ENCODE measurements at regions not wholly inside any gene's neighbourhood (a gene's known extent, or its start where the extent isn't known, plus 50 kb on each side); places are given as distances from the start of the nearest gene placed in this dataset.

DNA sequence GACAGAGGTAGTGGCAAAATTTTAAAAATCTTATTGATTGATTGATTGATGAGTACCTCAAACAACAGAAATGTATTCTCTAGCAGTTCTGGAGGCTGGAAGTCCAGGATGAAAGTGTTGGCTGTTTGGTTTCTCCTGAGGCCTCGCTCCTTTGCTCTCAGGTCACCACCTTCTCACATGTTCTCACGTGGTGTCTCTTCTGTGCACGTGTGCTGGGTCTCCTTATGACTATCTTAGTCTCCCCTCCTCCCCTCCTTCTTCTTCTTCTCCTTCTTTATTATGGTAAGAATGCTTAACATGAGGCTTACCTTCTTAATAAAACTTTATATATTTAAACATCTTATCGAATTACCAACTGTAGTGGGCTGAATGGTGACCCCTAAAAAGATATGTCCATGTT is 446.0 kb upstream of the SPHKAP start:
- H3K4me1 ChIP-seq (ENCODE audit: control insufficient read depth, insufficient read depth, low read depth, low read length) = no peaks in the 10 kb centered on the region
- no peak for DNase-seq
- no peak overlapping the region for H3K23ac ChIP-seq (ENCODE audit: low read length in 2 of 2)
- H3K79me1 ChIP-seq (replicated peaks; ENCODE audit: low read length, poor library complexity, severe bottlenecking) = no peaks in the 10 kb centered on the region
- no peak overlapping the region for H4K91ac ChIP-seq (ENCODE audit: low read length)
- WGBS = 60% methylated on average over 1 of the region's 4 CpGs
- H3K4ac ChIP-seq (ENCODE audit: low read depth in 1 of 2, low read length in 2 of 2) = no peak overlapping the region
- no peaks in the 10 kb centered on the region for H3K9me3 ChIP-seq (ENCODE audit: control insufficient read depth, low read length)
- H2BK120ac ChIP-seq (ENCODE audit: low read depth, low read length) = no peak overlapping the region
- H2AK5ac ChIP-seq (ENCODE audit: low read length, severe bottlenecking) = no peak overlapping the region
- no peak overlapping the region for H3K14ac ChIP-seq (ENCODE audit: low read length in 2 of 2)
- H3K9ac ChIP-seq (ENCODE audit: low read length) = no peak overlapping the region
- no peak overlapping the region for H3K4me2 ChIP-seq (ENCODE audit: low read length, poor library complexity, severe bottlenecking)
- H3K18ac ChIP-seq (ENCODE audit: low read depth in 1 of 2, low read length in 2 of 2) = no peak overlapping the region
- no peak overlapping the region for H3K4me3 ChIP-seq (ENCODE audit: insufficient read depth in 1 of 2, low read depth in 1 of 2, low read length in 2 of 2)
- H3K27ac ChIP-seq (ENCODE audit: low read length, poor library complexity, severe bottlenecking) = no peak overlapping the region
- no peaks in the 10 kb centered on the region for H3K36me3 ChIP-seq (ENCODE audit: control insufficient read depth in 1 of 2, insufficient read depth in 2 of 2, low read depth in 1 of 2, low read length in 2 of 2)
- H3K27me3 ChIP-seq (ENCODE audit: control insufficient read depth in 1 of 2, insufficient read depth in 1 of 2, low read length in 2 of 2) = no peaks in the 10 kb centered on the region
- H2BK15ac ChIP-seq (ENCODE audit: low read depth, poor library complexity, severe bottlenecking) = no peak overlapping the region
- H4K8ac ChIP-seq (ENCODE audit: low read length) = no peak overlapping the region
- H2BK12ac ChIP-seq (ENCODE audit: low read length in 2 of 2) = no peak overlapping the region
- no peak overlapping the region for H2BK5ac ChIP-seq (ENCODE audit: low read depth, low read length, poor library complexity, severe bottlenecking)
- H2AFZ ChIP-seq (ENCODE audit: low read depth, low read length) = no peak overlapping the region

DNA sequence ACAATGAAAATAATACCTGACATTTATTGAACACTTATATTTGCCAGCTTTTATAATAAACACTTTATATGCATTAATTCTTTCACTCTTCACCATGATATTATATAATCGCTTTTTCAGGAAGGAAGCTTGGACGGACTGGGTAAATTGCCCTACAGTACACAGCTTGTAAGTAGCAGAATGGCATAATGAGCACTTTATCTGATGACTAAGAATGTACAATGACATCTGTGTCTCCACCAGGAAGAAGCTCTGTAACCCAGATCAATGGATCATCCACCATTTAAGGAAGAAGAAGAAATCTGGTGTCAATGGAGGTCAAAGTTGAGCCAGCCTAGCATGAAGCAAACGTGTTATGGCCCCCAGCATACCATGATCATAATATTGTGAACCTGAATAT is 444.0 kb upstream of the SPHKAP start:
- Histone ChIP-seq H3K4me1 (ENCODE audit: control insufficient read depth, insufficient read depth, low read depth, low read length) (no peaks in the 10 kb centered on the region), H3K4me3 (ENCODE audit: insufficient read depth in 1 of 2, low read depth in 1 of 2, low read length in 2 of 2) (no peak overlapping the region), H3K14ac (ENCODE audit: low read length in 2 of 2) (no peak overlapping the region), H3K27me3 (ENCODE audit: control insufficient read depth in 1 of 2, insufficient read depth in 1 of 2, low read length in 2 of 2) (no peaks in the 10 kb centered on the region), H3K36me3 (ENCODE audit: control insufficient read depth in 1 of 2, insufficient read depth in 2 of 2, low read depth in 1 of 2, low read length in 2 of 2) (no peaks in the 10 kb centered on the region), H3K9me3 (ENCODE audit: control insufficient read depth, low read length) (no peaks in the 10 kb centered on the region), H3K79me1 (replicated peaks; ENCODE audit: low read length, poor library complexity, severe bottlenecking) (no peaks in the 10 kb centered on the region), H4K91ac (ENCODE audit: low read length) (no peak overlapping the region), H2BK15ac (ENCODE audit: low read depth, poor library complexity, severe bottlenecking) (no peak overlapping the region), H3K27ac (ENCODE audit: low read length, poor library complexity, severe bottlenecking) (no peak overlapping the region), H4K8ac (ENCODE audit: low read length) (no peak overlapping the region), H3K4me2 (ENCODE audit: low read length, poor library complexity, severe bottlenecking) (no peak overlapping the region), H3K23ac (ENCODE audit: low read length in 2 of 2) (no peak overlapping the region), H2BK120ac (ENCODE audit: low read depth, low read length) (no peak overlapping the region), H2AK5ac (ENCODE audit: low read length, severe bottlenecking) (no peak overlapping the region), H2BK5ac (ENCODE audit: low read depth, low read length, poor library complexity, severe bottlenecking) (no peak overlapping the region), H3K9ac (ENCODE audit: low read length) (no peak overlapping the region), H2AFZ (ENCODE audit: low read depth, low read length) (no peak overlapping the region), H2BK12ac (ENCODE audit: low read length in 2 of 2) (no peak overlapping the region), H3K4ac (ENCODE audit: low read depth in 1 of 2, low read length in 2 of 2) (no peak overlapping the region), H3K18ac (ENCODE audit: low read depth in 1 of 2, low read length in 2 of 2) (no peak overlapping the region)
- DNase-seq = no peak
- 80% methylated on average over 3 of the region's 3 CpGs for WGBS

- Histone ChIP-seq H3K18ac (ENCODE audit: low read depth in 1 of 2, low read length in 2 of 2) (no peak overlapping the region), H3K27ac (ENCODE audit: low read length, poor library complexity, severe bottlenecking) (no peak overlapping the region), H3K23ac (ENCODE audit: low read length in 2 of 2) (no peak overlapping the region), H3K9ac (ENCODE audit: low read length) (no peak overlapping the region), H2BK15ac (ENCODE audit: low read depth, poor library complexity, severe bottlenecking) (no peak overlapping the region), H2BK5ac (ENCODE audit: low read depth, low read length, poor library complexity, severe bottlenecking) (no peak overlapping the region), H3K27me3 (ENCODE audit: control insufficient read depth in 1 of 2, insufficient read depth in 1 of 2, low read length in 2 of 2) (no peaks in the 10 kb centered on the region), H2BK120ac (ENCODE audit: low read depth, low read length) (no peak overlapping the region), H2AK5ac (ENCODE audit: low read length, severe bottlenecking) (no peak overlapping the region), H3K4me1 (ENCODE audit: control insufficient read depth, insufficient read depth, low read depth, low read length) (no peaks in the 10 kb centered on the region), H3K79me1 (replicated peaks; ENCODE audit: low read length, poor library complexity, severe bottlenecking) (no peaks in the 10 kb centered on the region), H3K4me3 (ENCODE audit: insufficient read depth in 1 of 2, low read depth in 1 of 2, low read length in 2 of 2) (no peak overlapping the region), H2AFZ (ENCODE audit: low read depth, low read length) (no peak overlapping the region), H3K9me3 (ENCODE audit: control insufficient read depth, low read length) (no peaks in the 10 kb centered on the region), H2BK12ac (ENCODE audit: low read length in 2 of 2) (no peak overlapping the region), H3K36me3 (ENCODE audit: control insufficient read depth in 1 of 2, insufficient read depth in 2 of 2, low read depth in 1 of 2, low read length in 2 of 2) (no peaks in the 10 kb centered on the region), H3K4me2 (ENCODE audit: low read length, poor library complexity, severe bottlenecking) (no peak overlapping the region), H4K91ac (ENCODE audit: low read length) (no peak overlapping the region), H3K4ac (ENCODE audit: low read depth in 1 of 2, low read length in 2 of 2) (no peak overlapping the region), H4K8ac (ENCODE audit: low read length) (no peak overlapping the region), H3K14ac (ENCODE audit: low read length in 2 of 2) (no peak overlapping the region)
- no peak for DNase-seq
- no CpG with 5 or more reads among the region's 1 CpG for WGBS
These were observed 443.2 kb upstream of the SPHKAP start for GRCh38 chr2:228624733-228625132.

GRCh38 chr2:228615496-228615895 is 434.0 kb upstream of the SPHKAP start:
- Histone ChIP-seq H2BK15ac (ENCODE audit: low read depth, poor library complexity, severe bottlenecking) (no peak overlapping the region), H3K4me2 (ENCODE audit: low read length, poor library complexity, severe bottlenecking) (no peak overlapping the region), H3K18ac (ENCODE audit: low read depth in 1 of 2, low read length in 2 of 2) (no peak overlapping the region), H2AFZ (ENCODE audit: low read depth, low read length) (no peak overlapping the region), H3K14ac (ENCODE audit: low read length in 2 of 2) (no peak overlapping the region), H3K36me3 (ENCODE audit: control insufficient read depth in 1 of 2, insufficient read depth in 2 of 2, low read depth in 1 of 2, low read length in 2 of 2) (no peaks in the 10 kb centered on the region), H3K9ac (ENCODE audit: low read length) (no peak overlapping the region), H2BK5ac (ENCODE audit: low read depth, low read length, poor library complexity, severe bottlenecking) (no peak overlapping the region), H3K23ac (ENCODE audit: low read length in 2 of 2) (no peak overlapping the region), H2BK12ac (ENCODE audit: low read length in 2 of 2) (no peak overlapping the region), H3K4me3 (ENCODE audit: insufficient read depth in 1 of 2, low read depth in 1 of 2, low read length in 2 of 2) (no peak overlapping the region), H2BK120ac (ENCODE audit: low read depth, low read length) (no peak overlapping the region), H4K8ac (ENCODE audit: low read length) (no peak overlapping the region), H4K91ac (ENCODE audit: low read length) (no peak overlapping the region), H3K4ac (ENCODE audit: low read depth in 1 of 2, low read length in 2 of 2) (no peak overlapping the region), H3K4me1 (ENCODE audit: control insufficient read depth, insufficient read depth, low read depth, low read length) (no peaks in the 10 kb centered on the region), H2AK5ac (ENCODE audit: low read length, severe bottlenecking) (no peak overlapping the region), H3K27me3 (ENCODE audit: control insufficient read depth in 1 of 2, insufficient read depth in 1 of 2, low read length in 2 of 2) (no peaks in the 10 kb centered on the region), H3K27ac (ENCODE audit: low read length, poor library complexity, severe bottlenecking) (no peak overlapping the region), H3K9me3 (ENCODE audit: control insufficient read depth, low read length) (no peaks in the 10 kb centered on the region), H3K79me1 (replicated peaks; ENCODE audit: low read length, poor library complexity, severe bottlenecking) (no peaks in the 10 kb centered on the region)
- no peak for DNase-seq
- WGBS = 89% methylated on average over 3 of the region's 3 CpGs

Measured in mesenchymal stem cell (in vitro differentiated cells and primary cell).